SK-N-MC (cell line): ENCODE measurements at regions not wholly inside any gene's neighbourhood (a gene's known extent, or its start where the extent isn't known, plus 50 kb on each side); places are given as distances from the start of the nearest gene placed in this dataset.

ENCODE experiments used
- EZH2 ChIP-seq: fragments of 200-600 bp; sonication (generic); IDR thresholded peaks from one replicate; pipeline ENCODE4 v1.6.1; 2017; ENCODE audit warnings: antibody characterized with exemption
- POLR2AphosphoS5 ChIP-seq: IDR thresholded peaks from 2 replicates; pipeline ENCODE4 v1.6.1; 2012; ENCODE audit warnings: mild to moderate bottlenecking, low read depth, low read length, borderline replicate concordance

GRCh38 chr6:154649721-154650120 is 83.5 kb upstream of the SCAF8 start:
- TF ChIP-seq EZH2 (no peak), POLR2AphosphoS5 (no peak)
